ENCODE measurements at regions not wholly inside any gene's neighbourhood (a gene's known extent, or its start where the extent isn't known, plus 50 kb on each side); places are given as distances from the start of the nearest gene placed in this dataset.

DNA sequence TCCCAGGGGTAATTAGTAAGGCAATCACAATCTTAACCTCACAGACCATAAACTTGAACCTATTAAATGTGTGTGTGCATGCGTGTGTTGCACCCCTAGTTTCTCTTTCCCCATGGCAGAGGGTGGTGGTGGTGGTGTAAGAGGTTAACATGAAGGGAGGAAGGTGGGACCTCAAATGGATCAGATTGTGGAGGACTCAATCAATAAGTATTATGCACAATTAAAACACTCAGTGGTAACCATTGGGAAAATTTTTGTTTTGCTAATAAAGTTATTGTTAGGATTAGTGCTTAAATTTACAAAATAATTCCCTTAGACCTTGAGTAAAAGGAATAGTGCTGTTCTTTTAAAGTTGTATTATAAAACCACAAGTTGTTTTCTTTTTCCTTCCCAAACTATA lies 283.0 kb downstream of the OLFM3 start:
- no peaks in the 10 kb centered on the region for H3K27me3 ChIP-seq (replicated peaks; ENCODE audit: insufficient read depth, low read depth, low read length, poor library complexity)
- intact Hi-C loops (cut with micrococcal nuclease; ENCODE audit: unreplicated experiment), result loop anchor here (10.0 kb wide), 1 partner anchor 59 kb away; no protein-coding TSS in a partner anchor
- no peaks in the 10 kb centered on the region for H3K9me3 ChIP-seq (ENCODE audit: low read depth, low read length, poor library complexity, severe bottlenecking)
- H3K4me3 ChIP-seq (ENCODE audit: low read depth, low read length, poor library complexity, severe bottlenecking), result no peak overlapping the region
- no TSS peak for BruUV-seq (replicated peaks)
- H3K27ac ChIP-seq (ENCODE audit: low read depth, low read length, poor library complexity, severe bottlenecking), result no peak overlapping the region
- CTCF ChIA-PET, result no interaction called here
- TF ChIP-seq, protein P1, sequence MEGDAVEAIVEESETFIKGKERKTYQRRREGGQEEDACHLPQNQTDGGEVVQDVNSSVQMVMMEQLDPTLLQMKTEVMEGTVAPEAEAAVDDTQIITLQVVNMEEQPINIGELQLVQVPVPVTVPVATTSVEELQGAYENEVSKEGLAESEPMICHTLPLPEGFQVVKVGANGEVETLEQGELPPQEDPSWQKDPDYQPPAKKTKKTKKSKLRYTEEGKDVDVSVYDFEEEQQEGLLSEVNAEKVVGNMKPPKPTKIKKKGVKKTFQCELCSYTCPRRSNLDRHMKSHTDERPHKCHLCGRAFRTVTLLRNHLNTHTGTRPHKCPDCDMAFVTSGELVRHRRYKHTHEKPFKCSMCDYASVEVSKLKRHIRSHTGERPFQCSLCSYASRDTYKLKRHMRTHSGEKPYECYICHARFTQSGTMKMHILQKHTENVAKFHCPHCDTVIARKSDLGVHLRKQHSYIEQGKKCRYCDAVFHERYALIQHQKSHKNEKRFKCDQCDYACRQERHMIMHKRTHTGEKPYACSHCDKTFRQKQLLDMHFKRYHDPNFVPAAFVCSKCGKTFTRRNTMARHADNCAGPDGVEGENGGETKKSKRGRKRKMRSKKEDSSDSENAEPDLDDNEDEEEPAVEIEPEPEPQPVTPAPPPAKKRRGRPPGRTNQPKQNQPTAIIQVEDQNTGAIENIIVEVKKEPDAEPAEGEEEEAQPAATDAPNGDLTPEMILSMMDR (conservative IDR thresholded peaks at IDR 0.05; ENCODE audit: low read depth, low read length), result no peak
- no peak for TF ChIP-seq EZH2 (IDR thresholded peaks at IDR 0.05; ENCODE audit: borderline replicate concordance, low read depth, low read length, poor library complexity, severe bottlenecking)
- POLR2A ChIA-PET (ENCODE audit: low non-redundant PET), result no interaction called here
- no peak for DNase-seq (ENCODE audit: low spot score)
- no peaks in the 10 kb centered on the region for H3K36me3 ChIP-seq (ENCODE audit: insufficient read depth, low read length, poor library complexity, severe bottlenecking)
- H3K4me1 ChIP-seq (ENCODE audit: insufficient read depth, low read length, poor library complexity, severe bottlenecking), result no peaks in the 10 kb centered on the region

DNA sequence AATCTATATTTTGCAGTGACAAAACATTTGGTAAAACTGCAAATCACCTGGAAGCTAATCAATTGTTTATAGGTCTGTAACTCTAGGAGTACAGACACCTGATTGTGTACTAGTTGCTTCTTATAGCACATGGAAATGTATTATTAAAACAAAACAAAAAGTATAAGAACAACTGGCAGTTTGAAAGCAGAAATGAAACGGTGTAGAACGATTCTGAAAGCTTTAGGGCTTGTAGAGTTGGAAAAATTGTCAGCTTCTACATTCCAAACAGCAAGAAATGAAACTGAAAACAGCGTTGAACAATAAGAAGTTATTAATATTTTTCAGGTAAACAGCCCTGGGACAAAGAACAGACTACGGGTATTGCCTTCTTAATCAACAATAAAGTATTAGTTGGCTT lies 273.3 kb downstream of the OLFM3 start:
- no peaks in the 10 kb centered on the region for H3K36me3 ChIP-seq (ENCODE audit: insufficient read depth, low read length, poor library complexity, severe bottlenecking)
- no peak overlapping the region for H3K4me3 ChIP-seq (ENCODE audit: low read depth, low read length, poor library complexity, severe bottlenecking)
- intact Hi-C loops (cut with micrococcal nuclease; ENCODE audit: unreplicated experiment), result no loop called here
- CTCF ChIA-PET, result no interaction called here
- POLR2A ChIA-PET (ENCODE audit: low non-redundant PET), result no interaction called here
- no peak overlapping the region for H3K27ac ChIP-seq (ENCODE audit: low read depth, low read length, poor library complexity, severe bottlenecking)
- BruUV-seq (replicated peaks), result no TSS peak
- TF ChIP-seq, protein P1 (conservative IDR thresholded peaks at IDR 0.05; ENCODE audit: low read depth, low read length), result no peak
- no peak for TF ChIP-seq EZH2 (IDR thresholded peaks at IDR 0.05; ENCODE audit: borderline replicate concordance, low read depth, low read length, poor library complexity, severe bottlenecking)
- no peaks in the 10 kb centered on the region for H3K9me3 ChIP-seq (ENCODE audit: low read depth, low read length, poor library complexity, severe bottlenecking)
- H3K4me1 ChIP-seq (ENCODE audit: insufficient read depth, low read length, poor library complexity, severe bottlenecking), result no peaks in the 10 kb centered on the region
- DNase-seq (ENCODE audit: low spot score), result no peak
- no peaks in the 10 kb centered on the region for H3K27me3 ChIP-seq (replicated peaks; ENCODE audit: insufficient read depth, low read depth, low read length, poor library complexity)

DNA sequence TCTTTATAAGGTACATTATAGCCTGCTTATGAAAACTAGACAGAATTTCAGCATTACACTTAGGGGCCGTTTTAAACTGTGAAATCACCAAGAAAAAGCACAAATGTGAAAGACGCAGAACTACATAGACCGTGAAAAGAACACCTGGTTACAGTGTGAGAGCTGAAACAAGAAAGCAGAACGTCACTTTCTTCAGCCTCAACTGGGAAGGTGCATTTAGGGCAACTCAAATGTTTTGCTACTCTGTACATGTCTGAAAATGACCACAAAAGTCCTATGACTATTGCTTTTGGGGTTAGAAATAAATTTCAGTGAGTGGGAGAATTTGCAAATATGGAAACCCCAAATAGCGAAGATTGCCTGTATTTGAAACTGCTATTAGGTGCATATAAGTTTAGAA lies 268.7 kb downstream of the OLFM3 start:
- TF ChIP-seq, protein P1 (conservative IDR thresholded peaks at IDR 0.05; ENCODE audit: low read depth, low read length), result no peak
- TF ChIP-seq EZH2 (IDR thresholded peaks at IDR 0.05; ENCODE audit: borderline replicate concordance, low read depth, low read length, poor library complexity, severe bottlenecking), result no peak
- intact Hi-C loops (cut with micrococcal nuclease; ENCODE audit: unreplicated experiment), result no loop called here
- no TSS peak for BruUV-seq (replicated peaks)
- Histone ChIP-seq H3K27ac (ENCODE audit: low read depth, low read length, poor library complexity, severe bottlenecking) (no peak overlapping the region), H3K4me3 (ENCODE audit: low read depth, low read length, poor library complexity, severe bottlenecking) (no peak overlapping the region), H3K4me1 (ENCODE audit: insufficient read depth, low read length, poor library complexity, severe bottlenecking) (no peaks in the 10 kb centered on the region), H3K36me3 (ENCODE audit: insufficient read depth, low read length, poor library complexity, severe bottlenecking) (no peaks in the 10 kb centered on the region), H3K27me3 (replicated peaks; ENCODE audit: insufficient read depth, low read depth, low read length, poor library complexity) (no peaks in the 10 kb centered on the region), H3K9me3 (ENCODE audit: low read depth, low read length, poor library complexity, severe bottlenecking) (no peaks in the 10 kb centered on the region)
- ChIA-PET POLR2A (ENCODE audit: low non-redundant PET) (no interaction called here), CTCF (no interaction called here)
- DNase-seq (ENCODE audit: low spot score), result no peak
